ENCODE measurements at regions not wholly inside any gene's neighbourhood (a gene's known extent, or its start where the extent isn't known, plus 50 kb on each side); places are given as distances from the start of the nearest gene placed in this dataset.

DNA sequence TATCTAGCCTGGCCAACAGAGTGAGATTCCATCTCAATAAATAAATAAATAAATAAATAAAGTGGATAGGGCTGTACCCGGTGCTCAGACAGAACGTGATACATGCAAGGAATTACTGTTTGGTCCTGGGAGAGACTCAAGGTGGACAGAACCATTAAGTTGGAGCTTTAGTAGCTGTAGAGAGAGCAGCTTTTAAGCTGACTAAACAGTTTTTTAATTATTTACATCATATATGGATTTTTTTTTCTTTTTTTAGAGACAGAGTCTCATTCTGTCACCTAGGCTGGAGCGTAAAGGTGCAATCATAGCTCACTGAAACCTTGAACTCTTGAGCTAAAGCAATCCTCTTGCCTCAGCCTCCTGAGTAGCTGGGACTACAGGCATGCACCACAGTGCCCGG, 92.5 kb upstream of the ATP6AP2 start:
- H2AFZ ChIP-seq (ENCODE audit: insufficient read depth, low read depth, low read length, poor library complexity, severe bottlenecking) = no peak overlapping the region
- intact Hi-C loops (cut with micrococcal nuclease) = no loop called here
- no peaks in the 10 kb centered on the region for H3K9me3 ChIP-seq (ENCODE audit: control extremely low read depth in 1 of 3, control insufficient read depth in 2 of 3, insufficient read depth in 1 of 3, low read length in 2 of 3)
- no peak for DNase-seq
- no peaks in the 10 kb centered on the region for H3K4me1 Mint-ChIP-seq
- H3K9ac ChIP-seq (ENCODE audit: low read length) = no peak overlapping the region
- H3K79me2 ChIP-seq (ENCODE audit: control insufficient read depth, insufficient read depth, low read length) = no peaks in the 10 kb centered on the region
- H4K20me1 ChIP-seq (ENCODE audit: control insufficient read depth, insufficient read depth, low read length, poor library complexity, severe bottlenecking) = no peaks in the 10 kb centered on the region
- no peaks in the 10 kb centered on the region for H3K27me3 Mint-ChIP-seq
- H3K4me3 Mint-ChIP-seq = no peak overlapping the region
- peaks cover 5% of the 10 kb centered on the region for H3K9me3 Mint-ChIP-seq (ENCODE audit: insufficient read depth)
- no peaks in the 10 kb centered on the region for H3K4me1 ChIP-seq (ENCODE audit: control insufficient read depth in 2 of 2, insufficient read depth in 2 of 2, low read length in 2 of 2)
- ATAC-seq (ENCODE audit: low read depth) = no peak
- no peak overlapping the region for H3K4me2 ChIP-seq (replicated peaks; ENCODE audit: low read depth, low read length, poor library complexity, severe bottlenecking)
- no peak overlapping the region for H3K27ac ChIP-seq (ENCODE audit: low read length in 2 of 2)
- H3K27ac Mint-ChIP-seq = no peak overlapping the region
- CTCF ChIA-PET = no interaction called here
- no peaks in the 10 kb centered on the region for H3K27me3 ChIP-seq (replicated peaks in 1 of 4; ENCODE audit: control extremely low read depth in 1 of 4, control insufficient read depth in 3 of 4, insufficient read depth in 4 of 4, low read length in 3 of 4)
- H3K4me3 ChIP-seq (ENCODE audit: control extremely low read depth in 1 of 5, extremely low read depth in 1 of 5, insufficient read depth in 1 of 5, low read depth in 2 of 5, low read length in 4 of 5) = no peak overlapping the region
- TF ChIP-seq, protein P1, sequence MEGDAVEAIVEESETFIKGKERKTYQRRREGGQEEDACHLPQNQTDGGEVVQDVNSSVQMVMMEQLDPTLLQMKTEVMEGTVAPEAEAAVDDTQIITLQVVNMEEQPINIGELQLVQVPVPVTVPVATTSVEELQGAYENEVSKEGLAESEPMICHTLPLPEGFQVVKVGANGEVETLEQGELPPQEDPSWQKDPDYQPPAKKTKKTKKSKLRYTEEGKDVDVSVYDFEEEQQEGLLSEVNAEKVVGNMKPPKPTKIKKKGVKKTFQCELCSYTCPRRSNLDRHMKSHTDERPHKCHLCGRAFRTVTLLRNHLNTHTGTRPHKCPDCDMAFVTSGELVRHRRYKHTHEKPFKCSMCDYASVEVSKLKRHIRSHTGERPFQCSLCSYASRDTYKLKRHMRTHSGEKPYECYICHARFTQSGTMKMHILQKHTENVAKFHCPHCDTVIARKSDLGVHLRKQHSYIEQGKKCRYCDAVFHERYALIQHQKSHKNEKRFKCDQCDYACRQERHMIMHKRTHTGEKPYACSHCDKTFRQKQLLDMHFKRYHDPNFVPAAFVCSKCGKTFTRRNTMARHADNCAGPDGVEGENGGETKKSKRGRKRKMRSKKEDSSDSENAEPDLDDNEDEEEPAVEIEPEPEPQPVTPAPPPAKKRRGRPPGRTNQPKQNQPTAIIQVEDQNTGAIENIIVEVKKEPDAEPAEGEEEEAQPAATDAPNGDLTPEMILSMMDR (IDR thresholded peaks at IDR 0.05) = no peak
- TF ChIP-seq EZH2 (IDR thresholded peaks at IDR 0.05; ENCODE audit: borderline replicate concordance, insufficient read depth, low read depth, low read length, poor library complexity, severe bottlenecking) = no peak
- WGBS (ENCODE audit: insufficient coverage) = no CpG with 5 or more reads among the region's 4 CpGs
- POLR2A ChIA-PET = no interaction called here
- no peaks in the 10 kb centered on the region for H3K36me3 ChIP-seq (replicated peaks in 1 of 2; ENCODE audit: control extremely low read depth in 1 of 2, control insufficient read depth in 1 of 2, extremely low read depth in 1 of 2, insufficient read depth in 2 of 2, low read length in 1 of 2)

DNA sequence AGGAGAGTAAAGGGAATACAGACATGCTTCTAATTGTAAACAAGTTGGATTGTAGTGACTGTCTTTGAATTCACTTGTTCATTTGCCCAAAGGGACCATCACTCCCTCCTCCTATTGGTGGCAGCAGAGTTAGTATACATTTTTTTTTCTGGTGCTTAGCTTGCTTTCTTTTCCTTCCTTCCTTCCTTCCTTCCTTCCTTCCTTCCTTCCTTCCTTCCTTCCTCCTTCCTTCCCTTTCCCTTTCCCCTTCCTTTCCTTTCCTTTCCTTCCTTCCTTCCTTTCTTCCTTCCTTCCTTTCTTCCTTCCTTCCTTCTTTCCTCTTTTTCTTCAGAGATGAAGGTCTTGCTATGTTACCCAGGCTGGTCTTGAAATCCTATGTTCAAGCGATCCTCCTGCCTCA, 94.8 kb upstream of the ATP6AP2 start:
- Histone ChIP-seq H3K4me3 (ENCODE audit: control extremely low read depth in 1 of 5, extremely low read depth in 1 of 5, insufficient read depth in 1 of 5, low read depth in 2 of 5, low read length in 4 of 5) (no peak overlapping the region), H3K27ac (ENCODE audit: low read length in 2 of 2) (no peak overlapping the region), H3K27me3 (replicated peaks in 1 of 4; ENCODE audit: control extremely low read depth in 1 of 4, control insufficient read depth in 3 of 4, insufficient read depth in 4 of 4, low read length in 3 of 4) (no peaks in the 10 kb centered on the region), H3K9me3 (ENCODE audit: control extremely low read depth in 1 of 3, control insufficient read depth in 2 of 3, insufficient read depth in 1 of 3, low read length in 2 of 3) (no peaks in the 10 kb centered on the region), H4K20me1 (ENCODE audit: control insufficient read depth, insufficient read depth, low read length, poor library complexity, severe bottlenecking) (no peaks in the 10 kb centered on the region), H3K36me3 (replicated peaks in 1 of 2; ENCODE audit: control extremely low read depth in 1 of 2, control insufficient read depth in 1 of 2, extremely low read depth in 1 of 2, insufficient read depth in 2 of 2, low read length in 1 of 2) (no peaks in the 10 kb centered on the region), H3K79me2 (ENCODE audit: control insufficient read depth, insufficient read depth, low read length) (no peaks in the 10 kb centered on the region), H3K9ac (ENCODE audit: low read length) (no peak overlapping the region), H2AFZ (ENCODE audit: insufficient read depth, low read depth, low read length, poor library complexity, severe bottlenecking) (no peak overlapping the region), H3K4me1 (ENCODE audit: control insufficient read depth in 2 of 2, insufficient read depth in 2 of 2, low read length in 2 of 2) (no peaks in the 10 kb centered on the region), H3K4me2 (replicated peaks; ENCODE audit: low read depth, low read length, poor library complexity, severe bottlenecking) (no peak overlapping the region)
- H3K9me3 Mint-ChIP-seq (ENCODE audit: insufficient read depth) = peaks cover 5% of the 10 kb centered on the region
- DNase-seq (no peak), ATAC-seq (ENCODE audit: low read depth) (no peak)
- no peaks in the 10 kb centered on the region for H3K4me1 Mint-ChIP-seq
- POLR2A ChIA-PET = no interaction called here
- CTCF ChIA-PET = no interaction called here
- intact Hi-C loops (cut with micrococcal nuclease) = no loop called here
- WGBS (ENCODE audit: insufficient coverage) = no CpG with 5 or more reads among the region's 1 CpG
- H3K4me3 Mint-ChIP-seq = no peak overlapping the region
- TF ChIP-seq EZH2 (IDR thresholded peaks at IDR 0.05; ENCODE audit: borderline replicate concordance, insufficient read depth, low read depth, low read length, poor library complexity, severe bottlenecking) = no peak
- TF ChIP-seq, protein P1 (IDR thresholded peaks at IDR 0.05) = no peak
- no peak overlapping the region for H3K27ac Mint-ChIP-seq
- H3K27me3 Mint-ChIP-seq = no peaks in the 10 kb centered on the region
